Femur (tissue), 1 donor: ENCODE measurements at regions not wholly inside any gene's neighbourhood (a gene's known extent, or its start where the extent isn't known, plus 50 kb on each side); places are given as distances from the start of the nearest gene placed in this dataset.
"Not testable (repeated sequence)": the region's sequence is repeated elsewhere in the genome, so short reads cannot be mapped to it uniquely, and the experiment has no call there.

Source experiments
- DNase-seq: peaks from one replicate; pipeline ENCODE4 v3.0.0-alpha.2; 2017

DNA sequence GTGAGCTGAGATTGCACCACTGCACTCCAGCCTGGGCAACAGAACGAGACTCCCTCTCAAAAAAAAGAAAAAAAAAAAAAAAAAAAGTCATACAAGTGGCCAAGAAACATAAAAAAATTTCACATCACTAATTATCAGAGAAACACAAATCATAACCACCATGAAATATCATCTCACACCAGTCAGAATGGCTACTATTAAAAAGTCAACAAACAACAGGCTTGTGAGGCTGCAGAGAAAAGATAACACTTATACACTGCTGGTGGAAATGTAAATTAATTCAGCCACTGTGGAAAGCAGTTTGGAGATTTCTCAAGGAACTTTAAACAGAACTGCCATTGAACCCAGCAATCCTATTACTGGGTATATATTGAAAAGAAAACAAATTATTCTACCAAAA lies 291.1 kb upstream of the MCTP2 start:
- no peak for DNase-seq

- DNase-seq: no peak
Observed at GRCh38 chr15:93932164-93932776, 299.1 kb upstream of the MCTP2 start.

GRCh38 chr15:93929375-93930094 lies 301.8 kb upstream of the MCTP2 start:
- DNase-seq: peak; percentile 83

- DNase-seq: no peak
Observed at GRCh38 chr15:93920204-93920603, 311.2 kb upstream of the MCTP2 start.

DNA sequence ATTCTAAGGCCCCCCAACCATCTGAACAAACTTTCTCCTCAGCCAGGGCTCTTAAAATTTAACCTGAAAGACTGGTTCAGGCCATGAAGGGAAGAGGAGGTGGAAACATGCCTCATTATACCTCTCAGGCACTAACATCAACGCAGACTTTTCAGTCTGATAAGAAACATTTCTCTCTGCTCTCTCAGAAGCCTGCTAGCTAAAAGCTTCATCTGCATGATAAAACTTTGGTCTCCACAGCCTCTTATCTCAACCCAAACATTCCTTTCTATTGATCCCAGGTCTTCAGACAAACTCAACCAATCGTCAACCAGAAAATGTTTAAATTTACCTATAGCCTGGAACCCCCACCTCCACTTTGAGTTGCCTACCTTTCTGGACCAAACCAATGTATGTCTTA lies 312.6 kb upstream of the MCTP2 start:
- DNase-seq: not testable (repeated sequence)

- DNase-seq: no peak
Observed at GRCh38 chr15:93917181-93917580, 314.2 kb upstream of the MCTP2 start.

DNA sequence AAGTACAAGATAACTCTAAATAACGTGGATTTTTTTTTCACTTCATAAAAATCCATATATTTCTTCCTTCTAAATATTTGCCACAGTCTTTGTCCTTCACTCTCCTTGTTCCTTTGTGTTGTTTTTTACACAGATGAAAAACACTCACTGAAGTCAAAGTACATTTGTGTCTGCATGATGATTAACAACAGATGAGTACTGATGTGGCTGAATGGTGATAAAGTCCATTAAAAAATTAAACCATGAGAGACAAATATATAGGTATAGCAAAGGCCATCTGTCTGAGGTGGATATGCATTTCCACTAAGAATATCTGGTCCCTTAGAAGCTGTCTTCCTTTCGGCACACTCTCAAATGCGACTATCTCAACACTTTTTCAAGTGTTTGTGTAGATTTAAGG lies 317.5 kb upstream of the MCTP2 start:
- no peak for DNase-seq

DNA sequence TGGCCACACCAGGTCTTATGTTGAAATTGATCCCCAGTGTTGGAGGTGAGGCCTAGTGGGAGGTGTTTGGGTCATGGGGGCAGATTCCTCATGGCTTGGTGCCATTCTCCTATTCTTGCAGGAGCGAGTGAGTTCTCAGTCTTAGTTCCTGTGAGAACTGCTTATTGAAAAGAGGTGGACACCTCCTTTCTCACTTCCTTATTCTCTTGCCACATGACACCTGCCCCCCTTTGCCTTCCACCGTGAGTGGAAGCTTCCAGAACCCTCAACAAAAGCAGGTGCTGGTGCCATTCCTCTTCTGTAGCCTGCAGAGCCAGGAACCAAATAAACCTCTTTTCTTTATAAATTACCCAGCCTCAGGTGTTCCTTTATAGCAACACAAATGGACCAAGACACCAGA lies 318.1 kb upstream of the MCTP2 start:
- DNase-seq: no peak

DNA sequence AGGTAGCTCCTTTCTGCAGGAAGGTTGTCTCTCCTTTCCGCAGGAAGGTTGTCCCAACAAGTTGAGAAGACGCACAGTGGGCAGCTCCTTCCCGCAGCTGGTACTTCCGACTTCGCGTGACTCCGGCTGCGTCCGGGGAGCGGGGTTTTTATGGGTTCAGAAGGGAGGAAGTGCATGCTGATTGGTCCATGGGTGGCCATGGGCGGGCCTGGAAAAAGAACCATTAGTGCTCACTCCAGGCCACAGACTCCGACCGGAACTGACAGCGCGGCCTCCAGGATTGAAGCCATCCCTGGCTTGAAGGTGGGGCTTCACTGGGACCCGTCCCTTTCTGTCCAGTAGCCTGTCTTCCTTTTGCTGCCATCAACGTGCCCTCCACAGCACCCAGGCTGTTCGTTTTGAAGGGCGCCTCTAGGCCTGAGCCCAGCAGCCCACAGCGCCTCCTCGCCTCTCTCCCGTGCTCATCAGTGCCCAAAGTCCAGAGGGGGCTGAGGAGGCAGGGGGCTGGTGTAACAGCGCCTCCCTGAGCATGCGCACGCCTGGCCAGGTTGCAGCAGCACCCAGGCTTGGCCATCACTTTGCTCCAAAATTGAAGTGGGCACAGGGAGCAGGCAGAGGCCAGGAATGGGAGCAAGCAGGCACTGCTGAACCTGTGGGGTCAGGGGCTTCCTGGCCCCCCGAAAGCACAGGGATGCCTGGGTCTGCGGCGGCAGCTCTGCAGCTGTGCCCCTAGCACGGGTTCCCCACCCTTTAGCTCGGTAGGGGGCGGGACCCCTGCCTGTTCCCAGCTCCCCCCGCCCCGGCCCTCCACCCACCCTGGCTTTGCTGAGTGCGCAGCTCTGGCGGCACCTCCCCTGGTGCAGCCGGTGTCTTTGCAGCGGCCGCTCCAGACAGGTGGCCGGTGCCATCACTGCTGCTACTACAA lies 330.6 kb upstream of the MCTP2 start:
- no peak for DNase-seq

DNA sequence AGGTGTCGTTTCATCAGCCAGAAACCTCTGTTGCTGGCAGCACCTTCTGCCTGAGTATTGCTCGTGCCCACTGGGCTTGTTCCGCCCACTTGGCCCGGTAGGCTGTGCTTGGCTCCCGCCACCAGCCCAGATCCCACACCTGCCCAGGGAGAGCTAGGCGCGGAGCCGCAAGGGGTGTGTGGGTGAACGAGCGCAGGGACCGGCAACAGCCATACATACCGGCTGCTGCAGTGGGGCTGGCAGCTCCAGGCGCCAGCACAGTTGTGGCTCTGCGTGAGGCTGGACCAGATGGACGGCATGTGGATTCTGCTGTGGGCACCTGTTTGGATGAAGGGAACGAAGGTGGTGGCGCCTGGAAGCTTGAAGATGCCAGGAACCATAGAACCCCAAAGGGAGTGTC lies 331.5 kb upstream of the MCTP2 start:
- DNase-seq: no peak

GRCh38 chr15:93897377-93897776 lies 334.0 kb upstream of the MCTP2 start:
- DNase-seq: no peak

DNA sequence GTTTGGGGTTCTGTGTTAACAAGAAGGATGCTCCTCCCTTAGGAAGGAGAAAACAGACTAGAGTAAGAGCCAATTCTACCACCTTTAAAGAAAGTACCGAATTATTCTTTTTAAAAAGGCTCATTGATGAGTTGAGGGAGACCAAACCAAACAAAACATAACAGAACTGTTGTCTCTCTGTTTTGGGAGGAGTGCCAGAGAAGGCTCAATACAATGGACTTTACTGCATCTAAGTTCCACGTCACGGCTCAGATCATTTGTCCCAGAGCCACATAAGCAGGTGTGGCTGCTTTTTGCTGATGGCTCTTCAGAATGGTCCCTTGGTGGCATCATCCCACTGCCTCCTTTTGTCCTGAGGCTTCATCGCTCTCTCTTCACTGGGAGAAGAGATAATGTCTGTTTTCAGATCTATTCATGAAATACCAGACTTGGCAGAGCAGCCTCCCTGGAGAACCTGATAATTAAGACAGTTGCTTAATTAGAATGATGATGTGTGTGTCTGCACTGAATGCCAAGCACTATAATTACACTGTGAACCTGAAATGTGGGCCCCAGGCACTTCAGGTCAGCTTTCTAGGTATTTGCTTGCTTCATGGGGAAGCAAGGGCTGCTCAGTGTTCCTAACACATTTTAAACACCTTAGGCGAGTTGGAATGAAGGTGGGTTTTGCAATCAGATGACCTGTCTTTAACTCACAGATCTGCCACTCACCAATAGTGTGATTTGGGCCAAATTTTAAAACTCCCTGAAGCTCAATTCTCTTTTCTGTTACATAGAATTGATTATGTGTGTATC lies 335.2 kb upstream of the MCTP2 start:
- no peak for DNase-seq

DNA sequence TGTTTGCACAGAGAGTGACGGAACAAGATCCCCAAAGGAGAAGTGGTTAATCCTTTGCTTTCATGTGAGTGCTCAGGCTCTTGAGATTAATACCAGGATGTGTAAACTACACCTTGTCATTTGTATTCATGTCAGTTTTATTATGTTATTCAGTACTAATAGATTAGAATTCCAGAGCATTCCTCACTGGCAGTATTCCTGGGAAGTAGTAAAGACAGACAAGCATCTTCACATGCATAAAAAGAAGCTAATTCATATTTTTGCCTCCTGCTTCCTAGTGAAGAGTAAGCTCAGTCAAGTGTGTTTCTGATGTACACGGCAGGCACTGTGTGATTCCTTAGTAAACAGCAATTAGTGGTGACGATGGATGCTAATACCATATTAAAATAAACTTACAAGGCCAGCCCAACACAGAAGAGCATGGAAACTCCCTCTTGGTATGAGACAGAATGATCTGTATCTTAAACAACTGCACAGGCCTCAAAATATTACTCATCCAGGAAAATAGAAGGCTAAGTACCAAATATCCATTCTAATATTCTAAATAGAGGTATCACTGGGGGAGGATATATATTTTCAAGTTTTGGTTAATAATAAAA lies 336.8 kb upstream of the MCTP2 start:
- DNase-seq: no peak

DNA sequence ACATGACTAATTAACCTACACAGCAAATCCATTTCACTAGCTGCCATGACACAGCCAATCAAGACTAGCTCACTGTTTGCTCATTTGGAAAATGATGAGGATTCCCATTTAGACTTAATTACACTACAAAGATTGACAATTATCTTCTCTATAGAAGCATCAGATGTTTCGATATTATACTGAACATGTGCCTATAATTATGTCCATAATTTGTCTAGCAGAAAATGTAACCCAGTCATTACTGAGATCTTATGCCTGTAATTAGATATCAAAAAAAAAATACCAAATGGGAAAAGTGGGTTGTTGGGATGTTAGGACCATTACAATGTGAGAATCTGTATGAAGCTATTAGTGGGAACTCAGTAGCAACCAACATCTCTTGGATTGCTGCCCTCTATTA lies 344.2 kb upstream of the MCTP2 start:
- DNase-seq: no peak

GRCh38 chr15:93882779-93883178 lies 348.6 kb upstream of the MCTP2 start:
- no peak for DNase-seq

- no peak for DNase-seq
Observed at GRCh38 chr15:93882141-93882540, 349.2 kb upstream of the MCTP2 start.

DNA sequence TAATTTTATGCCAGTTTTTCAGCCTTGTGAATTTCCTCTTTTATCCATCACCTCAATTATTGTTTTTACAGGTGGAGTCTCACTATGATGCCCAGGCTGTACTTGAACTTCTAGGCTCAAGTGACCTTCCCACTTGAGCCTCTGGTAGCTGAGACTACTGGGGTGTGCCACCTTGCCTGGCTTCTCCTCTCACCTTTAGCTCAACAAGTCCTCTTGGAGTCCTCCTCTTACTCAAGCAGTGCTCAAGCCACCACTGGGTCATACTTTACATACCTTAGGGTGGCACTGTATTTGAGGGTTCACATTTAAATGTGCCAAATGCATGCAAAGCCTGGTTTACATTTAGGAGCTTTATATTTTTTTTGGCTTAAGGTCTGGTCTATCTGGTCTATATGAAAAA lies 350.1 kb upstream of the MCTP2 start:
- no peak for DNase-seq

- no peak for DNase-seq
Observed at GRCh38 chr15:93880358-93880757, 351.0 kb upstream of the MCTP2 start.

DNA sequence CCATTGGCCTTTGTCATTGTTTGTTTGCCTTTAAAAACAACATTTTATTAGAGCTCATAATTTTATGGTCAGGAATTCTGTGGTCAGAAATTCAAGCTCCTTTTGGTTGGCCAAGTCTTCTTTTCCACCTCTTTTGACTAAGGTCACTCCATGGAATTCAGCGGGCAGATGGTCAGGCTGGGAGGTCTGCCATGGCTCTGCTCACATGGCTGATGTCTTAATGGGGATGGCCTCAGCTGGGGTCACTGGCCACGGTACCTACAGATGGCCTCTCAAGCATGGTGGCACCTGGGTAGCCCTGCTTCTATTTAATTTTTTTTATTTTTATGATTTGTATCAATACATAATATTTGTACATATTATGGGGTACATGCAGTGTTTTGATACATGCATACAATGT lies 360.8 kb upstream of the MCTP2 start:
- no peak for DNase-seq

GRCh38 chr15:93866948-93867347 lies 364.4 kb upstream of the MCTP2 start:
- DNase-seq: peak; percentile 46

GRCh38 chr15:93866476-93866875 lies 364.9 kb upstream of the MCTP2 start:
- DNase-seq: no peak

- no peak for DNase-seq
Observed at GRCh38 chr15:93865586-93865985, 365.8 kb upstream of the MCTP2 start.

- DNase-seq: no peak
Observed at GRCh38 chr15:93862791-93863190, 368.6 kb upstream of the MCTP2 start.
